ENCODE measurements at regions not wholly inside any gene's neighbourhood (a gene's known extent, or its start where the extent isn't known, plus 50 kb on each side); places are given as distances from the start of the nearest gene placed in this dataset.

DNA sequence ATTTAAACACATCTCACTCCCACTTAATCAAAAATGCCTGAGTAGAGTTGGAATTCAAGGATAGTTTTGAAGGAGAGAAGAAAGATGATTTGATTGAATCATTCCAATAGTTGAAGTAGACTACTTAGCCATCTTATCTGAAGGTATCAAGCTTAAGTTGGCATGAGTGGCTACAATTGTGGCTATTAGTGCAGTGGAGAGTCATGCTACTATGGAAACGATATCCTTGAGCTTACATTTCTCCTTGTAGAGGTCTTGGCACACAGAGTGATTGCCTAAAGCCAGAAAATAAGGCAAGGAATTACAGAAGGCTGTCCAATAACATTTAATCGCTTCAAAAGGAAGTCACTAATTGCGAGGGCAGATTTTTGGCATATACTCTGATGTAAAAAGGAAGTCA, 1022.7 kb downstream of the IGSF11 start:
- Histone ChIP-seq H3K27ac (ENCODE audit: low read length) (no peak overlapping the region), H3K4me3 (ENCODE audit: low read length) (no peak overlapping the region), H3K36me3 (replicated peaks; ENCODE audit: low read depth, low read length) (no peaks in the 10 kb centered on the region), H3K4me2 (ENCODE audit: low read length) (no peak overlapping the region), H3K27me3 (ENCODE audit: low read depth, low read length) (no peaks in the 10 kb centered on the region), H3K9ac (ENCODE audit: low read length) (no peak overlapping the region), H3K79me2 (ENCODE audit: low read length) (no peaks in the 10 kb centered on the region), H4K20me1 (ENCODE audit: insufficient read depth, low read length) (no peaks in the 10 kb centered on the region), H2AFZ (ENCODE audit: low read depth, low read length) (no peak overlapping the region), H3K9me3 (ENCODE audit: insufficient read depth, low read length) (no peaks in the 10 kb centered on the region), H3K4me1 (ENCODE audit: low read length) (no peaks in the 10 kb centered on the region)
- TF ChIP-seq, protein P1, sequence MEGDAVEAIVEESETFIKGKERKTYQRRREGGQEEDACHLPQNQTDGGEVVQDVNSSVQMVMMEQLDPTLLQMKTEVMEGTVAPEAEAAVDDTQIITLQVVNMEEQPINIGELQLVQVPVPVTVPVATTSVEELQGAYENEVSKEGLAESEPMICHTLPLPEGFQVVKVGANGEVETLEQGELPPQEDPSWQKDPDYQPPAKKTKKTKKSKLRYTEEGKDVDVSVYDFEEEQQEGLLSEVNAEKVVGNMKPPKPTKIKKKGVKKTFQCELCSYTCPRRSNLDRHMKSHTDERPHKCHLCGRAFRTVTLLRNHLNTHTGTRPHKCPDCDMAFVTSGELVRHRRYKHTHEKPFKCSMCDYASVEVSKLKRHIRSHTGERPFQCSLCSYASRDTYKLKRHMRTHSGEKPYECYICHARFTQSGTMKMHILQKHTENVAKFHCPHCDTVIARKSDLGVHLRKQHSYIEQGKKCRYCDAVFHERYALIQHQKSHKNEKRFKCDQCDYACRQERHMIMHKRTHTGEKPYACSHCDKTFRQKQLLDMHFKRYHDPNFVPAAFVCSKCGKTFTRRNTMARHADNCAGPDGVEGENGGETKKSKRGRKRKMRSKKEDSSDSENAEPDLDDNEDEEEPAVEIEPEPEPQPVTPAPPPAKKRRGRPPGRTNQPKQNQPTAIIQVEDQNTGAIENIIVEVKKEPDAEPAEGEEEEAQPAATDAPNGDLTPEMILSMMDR (IDR thresholded peaks at IDR 0.05; ENCODE audit: low read depth, low read length), result no peak
- TF ChIP-seq EZH2phosphoT487 (IDR thresholded peaks at IDR 0.05; ENCODE audit: low read depth), result no peak

DNA sequence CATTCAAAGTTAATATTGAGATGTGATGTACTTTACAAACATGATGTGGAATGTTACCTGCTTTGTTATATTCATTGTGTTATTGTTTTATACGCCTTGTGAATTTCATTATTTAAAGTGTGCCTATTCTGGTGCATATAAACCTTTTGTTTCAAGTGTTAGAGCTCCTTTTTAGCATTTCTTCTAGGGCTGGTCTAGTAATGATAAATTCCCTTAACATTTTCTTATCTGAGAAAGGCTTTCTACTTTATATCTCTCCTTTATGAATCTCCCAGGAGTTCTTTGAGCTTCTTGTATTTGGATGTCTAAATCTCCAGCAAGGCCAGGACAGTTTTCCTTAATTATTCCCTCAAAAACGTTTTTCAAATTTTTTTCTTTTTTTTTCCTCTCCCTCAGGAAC, 1005.6 kb downstream of the IGSF11 start:
- Histone ChIP-seq H3K27me3 (ENCODE audit: low read depth, low read length) (no peaks in the 10 kb centered on the region), H3K4me1 (ENCODE audit: low read length) (no peaks in the 10 kb centered on the region), H3K79me2 (ENCODE audit: low read length) (no peaks in the 10 kb centered on the region), H4K20me1 (ENCODE audit: insufficient read depth, low read length) (no peaks in the 10 kb centered on the region), H2AFZ (ENCODE audit: low read depth, low read length) (no peak overlapping the region), H3K4me3 (ENCODE audit: low read length) (no peak overlapping the region), H3K9me3 (ENCODE audit: insufficient read depth, low read length) (no peaks in the 10 kb centered on the region), H3K36me3 (replicated peaks; ENCODE audit: low read depth, low read length) (no peaks in the 10 kb centered on the region), H3K9ac (ENCODE audit: low read length) (no peak overlapping the region), H3K4me2 (ENCODE audit: low read length) (no peak overlapping the region), H3K27ac (ENCODE audit: low read length) (no peak overlapping the region)
- no peak for TF ChIP-seq EZH2phosphoT487 (IDR thresholded peaks at IDR 0.05; ENCODE audit: low read depth)
- TF ChIP-seq, protein P1 (IDR thresholded peaks at IDR 0.05; ENCODE audit: low read depth, low read length), result no peak

DNA sequence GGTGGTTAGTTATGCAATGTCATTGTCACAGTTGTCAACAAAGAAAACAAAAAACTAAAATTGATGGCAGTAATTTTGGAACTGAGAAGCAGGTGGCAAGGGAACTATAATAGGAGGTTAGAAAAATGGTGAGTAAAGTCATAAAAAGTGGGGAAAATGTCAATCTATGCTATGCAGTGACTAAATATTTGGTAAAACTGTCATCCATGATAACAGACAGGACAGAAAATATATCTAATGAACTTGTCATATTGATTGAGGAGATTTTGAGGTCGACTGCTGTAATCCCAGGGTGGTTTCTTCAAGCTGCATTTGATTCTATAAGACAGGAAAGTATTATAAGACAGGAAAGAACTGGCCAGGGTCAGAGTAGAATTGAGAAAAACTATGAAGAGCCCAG, 998.4 kb downstream of the IGSF11 start:
- H3K36me3 ChIP-seq (replicated peaks; ENCODE audit: low read depth, low read length), result no peaks in the 10 kb centered on the region
- no peak overlapping the region for H3K27ac ChIP-seq (ENCODE audit: low read length)
- H3K79me2 ChIP-seq (ENCODE audit: low read length), result no peaks in the 10 kb centered on the region
- no peaks in the 10 kb centered on the region for H3K4me1 ChIP-seq (ENCODE audit: low read length)
- peaks cover 7% of the 10 kb centered on the region; the same call in 1 of the 2 replicates for H3K9me3 ChIP-seq (ENCODE audit: insufficient read depth, low read length)
- TF ChIP-seq, protein P1 (IDR thresholded peaks at IDR 0.05; ENCODE audit: low read depth, low read length), result no peak
- TF ChIP-seq EZH2phosphoT487 (IDR thresholded peaks at IDR 0.05; ENCODE audit: low read depth), result no peak
- H3K27me3 ChIP-seq (ENCODE audit: low read depth, low read length), result no peaks in the 10 kb centered on the region
- H2AFZ ChIP-seq (ENCODE audit: low read depth, low read length), result no peak overlapping the region
- no peak overlapping the region for H3K9ac ChIP-seq (ENCODE audit: low read length)
- no peaks in the 10 kb centered on the region for H4K20me1 ChIP-seq (ENCODE audit: insufficient read depth, low read length)
- H3K4me2 ChIP-seq (ENCODE audit: low read length), result no peak overlapping the region
- no peak overlapping the region for H3K4me3 ChIP-seq (ENCODE audit: low read length)

DNA sequence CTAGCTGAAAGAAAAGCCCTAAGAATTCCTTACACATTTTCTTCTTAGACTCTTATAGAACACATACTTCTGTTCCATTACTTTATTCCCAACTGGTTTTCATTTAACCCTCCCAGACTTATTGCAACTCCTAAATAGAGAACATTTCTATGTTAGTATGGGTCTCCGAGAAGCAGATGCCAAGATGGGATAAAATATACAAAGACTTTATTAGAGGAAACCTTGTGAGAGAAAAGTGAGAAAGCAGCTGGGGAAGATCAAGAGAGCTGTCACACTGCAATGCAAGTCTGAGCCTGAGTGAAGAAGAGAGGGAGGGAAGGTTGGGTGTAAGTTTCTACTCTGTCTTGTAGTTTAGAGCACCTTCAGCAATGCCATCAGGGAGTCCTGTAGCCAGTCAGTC, 979.3 kb downstream of the IGSF11 start:
- no peak overlapping the region for H3K9ac ChIP-seq (ENCODE audit: low read length)
- H4K20me1 ChIP-seq (ENCODE audit: insufficient read depth, low read length), result no peaks in the 10 kb centered on the region
- no peak overlapping the region for H2AFZ ChIP-seq (ENCODE audit: low read depth, low read length)
- no peaks in the 10 kb centered on the region for H3K9me3 ChIP-seq (ENCODE audit: insufficient read depth, low read length)
- no peaks in the 10 kb centered on the region for H3K4me1 ChIP-seq (ENCODE audit: low read length)
- H3K79me2 ChIP-seq (ENCODE audit: low read length), result no peaks in the 10 kb centered on the region
- H3K27ac ChIP-seq (ENCODE audit: low read length), result no peak overlapping the region
- H3K27me3 ChIP-seq (ENCODE audit: low read depth, low read length), result no peaks in the 10 kb centered on the region
- H3K36me3 ChIP-seq (replicated peaks; ENCODE audit: low read depth, low read length), result no peaks in the 10 kb centered on the region
- TF ChIP-seq EZH2phosphoT487 (IDR thresholded peaks at IDR 0.05; ENCODE audit: low read depth), result no peak
- TF ChIP-seq, protein P1 (IDR thresholded peaks at IDR 0.05; ENCODE audit: low read depth, low read length), result no peak
- H3K4me2 ChIP-seq (ENCODE audit: low read length), result no peak overlapping the region
- H3K4me3 ChIP-seq (ENCODE audit: low read length), result no peak overlapping the region

Measured in OCI-LY3 (cell line).